HG03103 (cell line): ENCODE measurements at regions not wholly inside any gene's neighbourhood (a gene's known extent, or its start where the extent isn't known, plus 50 kb on each side); places are given as distances from the start of the nearest gene placed in this dataset.

ENCODE experiments used
- ATAC-seq: cut with Tn5 transposase; IDR thresholded peaks from one replicate; pipeline ENCODE4 v1.9.1; 2021; ENCODE audit warnings: low read depth; ENCODE audit not compliant: unreplicated experiment

DNA sequence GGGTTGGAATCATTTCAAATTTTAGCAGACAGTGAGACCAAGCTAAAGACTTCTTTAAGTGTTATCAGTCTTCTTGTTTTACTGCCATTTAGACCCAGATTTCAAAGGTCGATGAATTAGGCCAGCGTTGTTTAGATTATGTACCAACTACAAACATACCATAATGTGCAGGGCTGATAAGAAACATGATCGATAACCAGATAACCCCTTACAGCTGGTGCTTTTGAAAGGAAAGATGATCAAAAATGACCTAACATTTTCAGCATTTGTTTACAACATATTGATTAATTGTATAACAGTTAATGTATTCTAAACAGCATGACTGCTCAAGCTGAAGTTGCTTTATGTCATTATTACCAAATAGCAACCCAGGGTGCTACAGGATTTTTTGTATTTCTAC, 400.4 kb upstream of the FAM241A start:
- ATAC-seq, result no peak

DNA sequence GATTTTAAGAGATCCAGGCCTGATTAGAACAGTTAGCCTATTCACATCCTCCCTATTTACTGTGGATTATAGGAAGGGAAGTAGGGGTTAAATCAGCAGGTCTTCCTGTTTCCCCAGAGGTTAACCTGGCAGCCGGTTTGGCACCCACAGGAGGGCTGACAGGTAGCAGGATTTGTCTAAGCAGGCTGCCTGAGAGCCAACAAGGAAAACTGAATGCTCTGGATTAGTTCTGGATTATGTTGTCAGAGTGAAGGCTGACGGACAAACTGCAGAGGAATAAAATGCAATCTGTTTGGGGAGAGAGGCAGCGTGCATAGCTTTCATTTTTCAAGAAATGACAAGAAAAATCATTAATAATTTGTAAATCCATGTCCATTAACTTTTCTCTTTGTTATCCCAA, 397.1 kb upstream of the FAM241A start:
- no peak for ATAC-seq

DNA sequence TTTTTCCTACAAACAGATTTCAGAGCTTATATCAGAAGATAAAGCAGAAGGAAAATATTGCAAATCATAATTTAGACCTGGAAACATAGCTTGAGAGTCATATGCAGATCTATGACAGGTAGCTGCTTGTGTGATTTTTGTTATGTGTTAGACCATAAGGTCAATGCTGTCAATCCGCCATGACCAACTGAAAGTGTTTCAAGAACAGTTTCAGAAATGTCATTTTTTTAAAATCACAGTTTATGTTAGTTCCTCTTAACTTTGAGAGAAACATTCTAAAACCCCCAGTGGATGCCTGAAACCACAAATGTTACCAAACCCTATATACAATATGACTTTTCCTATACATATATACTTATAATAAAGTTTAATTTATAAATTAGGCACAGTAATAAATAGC, 391.3 kb upstream of the FAM241A start:
- ATAC-seq, result no peak

DNA sequence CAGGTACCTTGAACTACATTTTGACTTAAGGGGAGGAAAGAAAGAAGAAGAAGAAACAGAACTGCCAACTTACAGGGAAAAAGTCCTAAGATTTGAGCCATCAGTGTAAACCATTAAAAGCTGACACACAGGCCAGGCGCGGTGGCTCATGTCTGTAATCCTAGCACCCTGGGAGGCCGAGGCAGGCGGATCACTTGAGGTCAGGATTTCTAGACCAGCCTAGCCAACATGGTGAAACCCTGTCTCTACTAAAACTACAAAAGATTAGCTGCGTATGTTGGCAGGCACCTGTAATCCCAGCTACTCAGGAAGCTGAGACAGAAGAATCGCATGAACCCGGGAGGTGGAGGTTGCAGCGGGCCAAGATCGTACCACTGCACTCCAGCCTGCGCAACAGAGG, 389.7 kb upstream of the FAM241A start:
- no peak for ATAC-seq

DNA sequence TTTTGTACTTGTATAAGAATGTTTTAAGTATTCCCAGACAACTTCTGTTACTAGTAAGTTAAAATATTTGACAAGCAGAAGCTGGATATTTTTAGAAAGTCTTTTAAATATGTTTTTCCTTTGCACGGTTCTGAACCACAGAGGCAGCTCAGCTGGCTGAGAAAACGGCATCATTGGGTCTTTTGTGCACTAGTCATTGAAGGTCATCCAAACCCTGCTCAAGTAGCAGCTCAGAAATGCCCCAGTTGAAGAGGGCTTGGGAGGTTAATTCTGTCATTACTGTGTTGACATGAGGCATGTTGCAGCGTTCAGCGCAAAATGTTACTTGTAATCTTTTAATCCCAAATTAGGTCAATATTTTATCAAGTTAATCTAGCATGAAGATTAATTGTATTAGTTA, 383.7 kb upstream of the FAM241A start:
- ATAC-seq, result no peak

DNA sequence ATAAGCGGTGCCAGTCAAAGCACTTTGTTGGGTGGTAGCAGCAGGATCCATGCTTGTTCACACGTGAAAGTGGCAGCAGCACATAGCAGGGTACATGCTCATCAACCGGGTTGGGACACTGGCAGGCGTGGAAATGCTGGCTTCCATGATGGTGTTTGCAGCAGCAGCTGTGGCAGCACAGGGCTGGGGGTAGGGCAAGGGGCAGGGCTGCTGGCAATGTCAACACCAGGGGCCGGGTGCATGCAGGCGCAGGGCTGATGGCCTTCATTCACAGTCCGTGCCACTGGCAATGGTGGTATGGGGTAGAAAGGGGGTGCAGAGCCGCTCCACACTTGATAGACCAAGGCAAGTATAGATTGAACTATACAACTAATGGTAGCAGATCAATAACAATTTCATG, 374.7 kb upstream of the FAM241A start:
- ATAC-seq, result no peak

DNA sequence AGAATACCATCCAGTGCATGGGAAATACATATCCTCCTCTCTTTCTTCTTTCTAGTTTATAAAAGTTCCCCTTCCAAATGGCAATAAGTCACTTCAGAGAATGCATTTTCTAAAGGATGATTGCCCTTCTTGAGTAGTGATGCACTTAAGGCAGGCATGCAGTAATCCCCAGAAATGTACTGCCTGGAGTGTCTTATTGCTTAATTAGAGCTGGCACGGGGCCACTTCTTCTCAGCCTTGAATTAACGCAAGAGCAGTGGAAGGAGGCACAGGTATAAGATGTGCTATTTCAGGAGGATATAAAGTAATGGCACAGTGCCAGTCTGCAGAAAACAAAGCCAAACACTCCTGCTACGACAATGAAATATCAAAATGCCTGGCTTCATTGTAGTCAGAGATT, 371.4 kb upstream of the FAM241A start:
- no peak for ATAC-seq

DNA sequence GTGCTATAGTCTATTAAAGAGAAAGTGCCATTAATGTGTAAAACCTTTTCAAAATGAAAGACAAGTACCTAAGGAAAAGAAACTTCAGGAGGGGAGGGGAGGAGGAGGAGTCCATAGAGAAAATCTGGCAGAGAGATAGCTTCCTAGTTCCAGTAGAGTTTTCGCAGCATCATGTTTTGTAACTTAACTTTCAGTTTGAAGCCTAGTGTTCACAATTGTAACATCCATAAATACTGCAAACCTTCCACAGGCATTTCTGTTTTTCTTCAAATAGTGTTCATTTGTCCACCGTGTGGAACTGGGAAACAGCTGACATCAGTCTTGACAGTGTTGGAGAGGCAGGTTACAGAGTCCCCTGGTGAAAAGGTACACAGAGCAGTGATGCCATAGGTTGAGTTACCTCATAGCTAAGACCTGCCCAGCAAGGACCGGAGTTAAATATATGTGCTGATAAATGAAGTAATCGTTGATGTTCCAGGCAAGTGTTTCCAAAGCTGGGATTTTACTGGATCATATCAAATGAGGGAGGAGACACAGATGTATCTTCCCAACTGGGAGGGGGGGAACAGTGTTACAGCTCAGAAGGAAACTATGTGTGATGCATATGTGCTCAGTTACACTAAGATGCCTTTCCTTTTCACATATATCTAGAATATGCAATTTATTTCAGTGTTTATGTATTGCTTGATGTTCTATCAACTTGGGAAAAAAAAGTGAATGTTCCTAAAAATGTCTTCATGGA, 369.5 kb upstream of the FAM241A start:
- no peak for ATAC-seq

DNA sequence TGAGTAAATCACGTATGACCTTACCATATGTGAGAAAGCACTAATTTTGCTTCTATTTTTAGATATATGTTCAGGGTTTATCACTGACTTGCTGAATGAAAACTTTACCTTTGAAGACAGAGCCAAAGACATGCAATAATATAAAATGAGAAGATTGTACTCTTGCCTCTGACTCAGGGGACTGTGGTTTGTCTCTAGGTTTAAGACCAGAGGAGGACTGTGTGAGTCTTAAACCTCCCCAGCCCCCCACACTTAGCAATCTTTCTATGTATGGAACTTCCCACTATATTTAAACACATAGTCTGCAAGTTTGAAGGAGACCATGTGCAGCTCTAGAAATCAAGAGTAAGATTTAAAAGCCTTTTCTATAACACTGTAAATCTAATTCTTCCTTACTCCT, 368.7 kb upstream of the FAM241A start:
- ATAC-seq, result no peak

DNA sequence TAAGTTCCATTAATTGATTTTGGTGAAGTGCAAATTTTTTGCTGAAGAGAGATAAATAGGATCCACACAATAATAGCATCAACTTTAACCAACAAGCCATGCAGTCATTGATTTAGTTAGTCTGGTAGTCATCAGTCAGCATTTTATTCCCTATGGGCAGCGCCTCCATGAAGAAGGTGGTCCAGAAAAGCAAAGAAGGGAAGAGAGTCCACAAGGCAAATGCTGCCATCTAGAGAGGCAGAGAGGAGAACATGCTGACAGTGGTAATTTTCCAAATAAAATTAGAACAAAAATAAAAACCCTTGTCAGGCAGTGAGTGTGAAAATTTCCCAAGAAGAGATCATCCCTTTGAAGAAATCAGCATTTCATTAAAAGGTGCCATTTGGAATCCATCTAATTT, 366.7 kb upstream of the FAM241A start:
- no peak for ATAC-seq

DNA sequence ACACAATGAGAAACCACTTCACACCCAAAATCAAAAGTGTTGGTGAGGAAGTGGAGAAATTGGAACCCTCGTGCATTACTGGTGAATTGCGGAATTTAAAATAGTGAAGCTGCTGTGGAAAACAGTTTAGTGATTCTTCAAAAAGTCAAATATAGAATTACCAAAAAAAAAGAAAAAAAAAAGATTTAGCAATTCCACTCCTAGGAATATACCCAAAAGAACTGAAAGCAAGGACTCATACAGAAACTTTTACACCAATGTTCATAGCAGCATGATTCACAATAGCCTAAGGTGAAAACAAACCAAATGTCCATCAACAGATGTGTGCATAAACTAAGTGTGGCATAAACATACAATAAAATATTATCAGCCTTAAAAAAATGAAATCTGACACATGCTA, 364.3 kb upstream of the FAM241A start:
- ATAC-seq, result no peak

DNA sequence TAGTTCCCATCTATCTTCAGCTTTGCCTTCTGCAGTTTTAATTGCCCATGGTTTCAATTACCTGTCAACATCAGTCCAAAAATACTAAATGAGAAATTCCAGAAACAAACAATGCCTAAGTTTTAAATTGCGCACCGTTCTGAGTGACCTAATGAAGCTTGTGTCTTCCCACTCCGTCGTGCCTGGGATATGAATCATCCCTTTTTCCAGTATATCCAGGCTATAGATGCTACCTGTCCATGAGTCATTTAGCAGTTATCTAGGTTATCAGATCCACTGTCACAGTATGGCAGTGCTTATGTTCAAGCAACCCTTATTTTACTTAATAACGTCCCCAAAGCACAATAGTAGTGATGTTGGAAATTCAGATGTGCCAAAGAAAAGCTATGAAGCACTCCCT, 363.6 kb upstream of the FAM241A start:
- ATAC-seq, result no peak

DNA sequence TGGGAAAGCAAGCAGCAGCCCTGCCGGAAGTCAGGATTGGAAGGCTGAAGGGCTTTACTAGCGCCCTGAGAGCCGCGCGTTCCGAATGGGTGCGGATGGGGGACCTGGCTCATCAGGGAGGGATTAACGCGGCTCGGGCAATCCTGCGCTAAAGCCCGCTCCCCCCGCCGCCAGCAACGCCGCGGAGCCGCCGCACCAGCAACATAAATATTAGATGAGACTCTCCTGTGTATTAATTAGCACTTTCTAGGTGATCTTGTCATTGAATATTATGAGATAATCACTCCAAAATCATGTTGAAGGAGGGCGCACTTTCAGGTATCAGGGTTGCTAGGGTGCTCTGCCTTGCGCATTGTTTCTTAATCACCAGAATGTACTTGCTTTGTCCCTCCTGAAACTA, 357.2 kb upstream of the FAM241A start:
- no peak for ATAC-seq

DNA sequence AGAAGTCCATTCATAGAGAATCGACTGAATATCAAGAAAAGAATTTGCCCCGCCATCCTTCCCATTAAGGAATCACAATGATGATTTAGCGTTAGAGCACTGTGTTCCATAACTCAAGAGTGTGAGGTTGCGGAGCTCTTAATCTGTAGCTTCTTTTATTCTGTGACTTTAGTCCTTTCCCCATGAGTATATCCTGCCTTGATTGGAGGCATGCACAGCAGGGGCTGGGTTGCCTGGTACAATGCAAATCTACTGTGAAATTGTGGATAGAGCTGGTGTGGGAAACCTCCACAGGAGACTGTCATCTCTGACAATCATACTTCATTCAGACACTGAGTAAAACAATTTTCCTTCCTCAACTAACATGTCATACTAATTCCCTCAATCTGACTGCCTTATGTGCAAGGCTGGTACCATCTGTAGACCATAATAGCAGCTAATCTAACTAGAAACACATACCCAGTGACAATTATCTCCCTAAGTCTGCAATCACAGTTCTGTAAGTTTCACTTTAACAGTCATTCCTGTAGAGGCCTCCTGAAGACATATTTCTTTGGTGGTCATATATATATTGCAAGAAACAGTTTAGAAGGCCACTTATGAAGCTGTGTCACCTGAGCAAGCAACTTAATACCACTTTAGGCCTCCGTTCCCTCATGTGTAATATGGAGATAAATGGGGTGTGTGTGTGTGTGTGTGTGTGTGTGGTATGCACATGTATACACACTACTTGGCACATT, 355.2 kb upstream of the FAM241A start:
- ATAC-seq, result no peak

DNA sequence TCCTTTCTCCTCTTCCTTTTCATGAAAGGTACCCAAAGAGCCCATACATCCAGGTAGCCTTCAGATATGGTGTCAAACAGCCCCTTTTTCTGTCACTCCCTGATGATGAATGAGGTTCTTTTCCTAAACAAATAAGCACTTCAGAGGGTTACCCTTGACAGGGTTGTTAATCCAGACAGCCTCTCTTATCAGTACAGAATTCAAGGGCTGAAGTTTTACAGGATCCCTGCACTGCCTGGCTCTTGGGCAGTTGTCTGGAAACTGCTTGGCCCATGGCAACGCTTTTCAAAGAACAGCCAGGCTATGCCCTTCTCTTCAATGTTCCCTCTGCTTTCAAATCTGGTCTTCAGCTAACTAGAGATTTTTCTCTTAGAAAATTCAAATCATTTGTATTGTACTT, 352.6 kb upstream of the FAM241A start:
- ATAC-seq, result no peak

DNA sequence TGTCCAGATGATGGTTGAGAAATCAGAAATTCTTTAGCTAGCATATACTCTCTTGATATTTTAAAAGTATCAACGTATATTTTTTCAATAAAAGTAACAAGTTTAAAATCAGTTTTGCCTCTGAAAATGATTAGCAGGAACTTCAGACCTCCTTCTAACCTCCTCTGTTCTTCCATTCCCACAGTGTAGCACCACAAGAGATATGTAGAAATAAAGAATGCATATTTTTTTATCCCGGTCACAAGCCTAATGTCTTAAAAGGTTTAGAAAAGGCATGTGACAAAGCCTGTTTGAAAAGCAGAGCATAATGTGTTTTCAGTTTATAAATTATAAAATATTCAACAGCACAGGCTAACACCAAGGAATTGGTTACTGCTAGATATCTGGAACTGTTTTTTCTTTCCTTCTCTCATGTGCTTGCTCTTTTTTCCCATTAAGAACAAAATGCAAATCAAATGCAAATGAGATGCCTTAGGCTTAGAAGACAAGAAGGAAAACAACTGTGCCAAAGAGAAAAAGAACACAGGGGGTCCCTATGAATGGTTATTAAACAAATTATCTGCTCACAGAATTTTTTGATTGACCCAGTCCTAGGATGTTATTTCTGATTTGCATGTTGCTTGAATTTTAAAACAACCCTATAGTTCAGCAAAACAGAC, 351.7 kb upstream of the FAM241A start:
- ATAC-seq, result no peak

DNA sequence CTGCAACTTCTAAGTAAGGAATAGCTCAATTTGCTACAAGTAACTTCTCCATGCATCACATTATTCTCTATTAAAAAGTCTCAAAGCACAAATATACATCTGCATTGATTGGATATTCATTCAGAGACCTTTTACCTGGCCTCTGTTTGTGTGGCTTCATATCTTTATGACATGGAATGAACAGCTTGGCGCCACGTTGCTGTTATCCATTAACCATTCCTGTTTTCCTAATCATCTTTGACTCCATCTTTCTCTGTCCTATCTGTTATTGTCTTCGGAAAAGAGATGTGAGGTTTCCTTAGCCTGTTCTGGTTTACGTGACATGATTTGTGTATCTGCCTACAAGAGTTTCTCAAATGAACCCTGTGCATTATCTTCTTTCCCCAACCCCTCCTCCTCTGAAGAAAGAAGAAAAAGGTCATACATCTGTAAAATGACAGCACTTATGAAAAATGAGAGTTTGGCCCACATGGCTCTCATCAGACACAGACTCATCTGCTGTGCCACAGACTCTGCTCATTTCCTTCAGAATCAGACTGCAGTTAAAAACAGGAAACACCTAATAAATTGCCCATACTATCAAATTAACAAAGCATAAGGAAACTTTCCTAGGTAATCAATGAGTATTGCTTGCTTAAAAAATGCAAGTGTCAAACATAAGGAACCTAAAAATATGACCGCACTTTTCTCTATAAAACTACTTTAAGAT, 347.6 kb upstream of the FAM241A start:
- no peak for ATAC-seq

DNA sequence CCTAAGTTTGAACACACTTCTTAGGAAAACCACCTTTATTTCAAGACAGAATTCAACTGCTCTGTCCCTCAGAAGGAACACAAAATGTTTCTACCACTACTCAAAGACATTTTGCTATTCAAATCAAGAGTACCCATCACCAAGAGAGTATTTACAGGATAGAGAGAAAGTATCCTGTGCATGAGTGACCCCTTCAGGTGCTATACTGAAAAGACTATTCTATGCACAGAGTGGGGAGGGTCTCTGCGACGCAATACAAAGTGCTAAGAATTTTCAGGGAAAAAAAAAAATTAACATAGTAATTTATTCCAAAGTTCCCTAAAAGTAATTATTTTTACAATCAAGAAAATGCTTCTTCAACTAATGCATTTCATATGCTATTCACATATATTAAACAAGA, 346.4 kb upstream of the FAM241A start:
- ATAC-seq, result no peak

DNA sequence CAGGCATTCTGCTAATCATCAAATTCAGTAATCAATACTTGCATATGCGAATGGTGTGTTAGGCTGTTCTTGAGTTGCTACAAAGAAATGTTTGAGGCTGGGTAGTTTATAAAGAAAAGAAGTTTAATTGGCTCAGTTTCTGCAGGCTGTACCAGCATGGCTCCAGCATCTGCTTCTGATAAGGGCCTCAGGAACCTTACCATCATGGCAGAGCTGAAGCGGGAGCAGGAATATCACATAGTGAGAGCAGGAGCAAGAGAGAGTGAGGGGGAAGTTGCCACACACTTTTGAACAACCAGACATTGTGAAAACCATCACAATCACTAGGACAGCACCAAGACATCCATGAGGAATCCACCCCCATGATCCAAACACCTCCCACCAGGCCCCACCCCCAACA, 344.7 kb upstream of the FAM241A start:
- ATAC-seq, result no peak

DNA sequence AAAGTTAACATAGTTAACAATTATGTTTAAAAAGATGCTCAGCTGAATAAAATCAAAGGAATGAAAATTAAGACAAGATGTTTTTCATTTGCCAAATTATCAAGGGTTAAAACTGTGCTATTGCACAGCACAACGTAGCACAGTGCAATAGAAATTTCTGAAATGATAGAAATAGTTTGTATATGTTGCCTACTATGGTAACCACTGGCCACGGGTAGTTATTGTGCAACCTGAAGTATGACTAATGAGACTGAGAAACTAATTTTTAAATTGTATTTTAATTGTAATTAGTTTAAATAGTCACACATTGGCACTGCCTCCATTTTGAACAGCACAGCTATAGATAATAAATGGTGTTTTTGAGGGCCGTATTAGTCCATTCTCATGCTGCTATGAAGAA, 343.1 kb upstream of the FAM241A start:
- no peak for ATAC-seq

DNA sequence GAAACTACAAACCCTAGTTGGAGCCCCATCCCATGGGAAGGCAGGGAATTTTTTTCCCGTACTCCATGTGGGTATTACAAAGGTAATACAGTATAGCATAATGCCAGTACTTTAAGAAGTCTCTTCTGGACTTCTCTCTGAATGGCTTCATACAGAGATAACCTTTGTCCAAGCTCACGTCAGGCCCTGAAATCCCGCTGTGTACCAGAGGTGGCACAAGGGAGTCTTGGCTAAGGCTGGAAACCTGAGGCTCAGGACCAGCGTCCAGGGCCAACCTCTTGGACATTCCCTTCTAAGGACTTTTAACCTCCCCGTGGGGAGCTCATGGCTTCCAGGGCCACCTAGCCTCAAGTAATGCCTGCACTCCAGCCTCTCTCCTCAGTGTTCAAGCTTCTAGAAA, 338.9 kb upstream of the FAM241A start:
- no peak for ATAC-seq
